ENCODE measurements at regions not wholly inside any gene's neighbourhood (a gene's known extent, or its start where the extent isn't known, plus 50 kb on each side); places are given as distances from the start of the nearest gene placed in this dataset.

- TF ChIP-seq CTCF (IDR thresholded peaks at IDR 0.05) (no peak), EZH2 (IDR thresholded peaks at IDR 0.05; ENCODE audit: borderline replicate concordance, insufficient read depth, low read depth, low read length, poor library complexity, severe bottlenecking) (no peak)
Measured at GRCh38 chr18:25710981-25711380, 359.0 kb upstream of the ZNF521 start.

Data from B cell (primary cell).